Inflammatory macrophage (primary cell): ENCODE measurements at regions not wholly inside any gene's neighbourhood (a gene's known extent, or its start where the extent isn't known, plus 50 kb on each side); places are given as distances from the start of the nearest gene placed in this dataset.
"Not testable (repeated sequence)": the region's sequence is repeated elsewhere in the genome, so short reads cannot be mapped to it uniquely, and the experiment has no call there.

Experiments
- DNase-seq, 2 donors: peaks; one replicate each; pipeline ENCODE4 v3.0.0-alpha.2; 2020 to 2022

DNA sequence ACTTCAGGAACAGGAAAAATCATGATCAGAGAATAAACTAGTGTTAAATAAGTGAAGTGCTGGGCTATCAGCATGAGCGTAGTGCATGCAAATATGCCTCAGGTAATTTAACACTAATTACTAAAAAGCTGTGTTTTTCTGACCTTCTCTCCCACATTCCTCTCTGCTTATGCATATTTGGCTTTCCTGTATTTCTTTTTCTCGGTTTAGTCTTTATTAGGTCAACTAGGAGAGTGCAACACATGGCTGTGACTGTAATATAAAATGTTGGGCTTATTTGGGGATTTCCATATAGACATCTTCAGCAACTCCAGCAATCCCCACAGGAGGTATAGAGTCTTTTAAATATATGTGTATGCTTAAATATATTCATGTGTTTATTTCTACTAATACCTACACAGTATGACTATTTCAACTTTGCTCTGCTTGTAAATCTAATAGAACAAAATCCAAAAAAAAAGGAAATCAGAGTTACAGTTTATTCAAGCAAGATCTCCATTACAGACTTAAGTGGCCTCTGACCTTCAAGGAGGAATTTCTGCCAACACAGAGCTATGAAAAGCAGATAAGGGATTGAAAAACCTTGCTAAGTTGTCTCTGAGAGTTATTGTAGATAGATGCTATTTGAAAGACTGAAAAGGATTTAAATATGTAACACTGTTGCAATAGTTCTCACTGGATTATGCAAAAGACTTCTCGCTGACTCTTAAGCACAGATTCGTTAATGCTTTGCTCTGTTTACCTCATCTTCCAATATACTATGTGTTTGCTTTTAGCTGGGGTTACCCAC is 359.5 kb upstream of the RGPD4 start:
- DNase-seq = no peak

DNA sequence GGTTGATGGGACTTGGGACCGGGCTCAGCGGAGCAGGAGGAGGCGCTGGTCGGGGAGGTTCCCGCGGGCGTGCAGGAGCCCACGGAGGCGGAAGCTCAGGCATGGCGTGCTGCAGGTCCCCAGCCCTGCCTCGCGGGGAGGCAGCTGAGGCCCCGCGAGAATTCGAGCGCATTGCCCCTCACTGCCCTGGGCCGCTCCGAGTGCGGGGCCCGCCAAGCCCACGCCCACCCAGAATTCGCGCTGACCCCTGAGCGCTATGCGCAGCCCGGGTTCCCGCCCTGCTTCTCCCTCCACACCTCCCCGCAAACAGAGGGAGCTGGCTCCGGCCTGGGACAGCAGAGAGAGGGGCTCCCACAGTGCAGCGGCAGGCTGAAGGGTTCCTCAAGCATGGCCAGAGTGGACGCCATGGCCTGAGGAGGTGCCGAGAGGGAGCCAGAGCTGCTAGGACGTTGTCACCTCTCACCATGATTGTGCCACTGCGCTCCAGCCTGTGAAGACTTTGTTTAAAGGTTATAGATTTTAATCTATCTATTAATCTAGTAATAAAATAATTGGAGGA is 357.2 kb upstream of the RGPD4 start:
- DNase-seq = no peak

DNA sequence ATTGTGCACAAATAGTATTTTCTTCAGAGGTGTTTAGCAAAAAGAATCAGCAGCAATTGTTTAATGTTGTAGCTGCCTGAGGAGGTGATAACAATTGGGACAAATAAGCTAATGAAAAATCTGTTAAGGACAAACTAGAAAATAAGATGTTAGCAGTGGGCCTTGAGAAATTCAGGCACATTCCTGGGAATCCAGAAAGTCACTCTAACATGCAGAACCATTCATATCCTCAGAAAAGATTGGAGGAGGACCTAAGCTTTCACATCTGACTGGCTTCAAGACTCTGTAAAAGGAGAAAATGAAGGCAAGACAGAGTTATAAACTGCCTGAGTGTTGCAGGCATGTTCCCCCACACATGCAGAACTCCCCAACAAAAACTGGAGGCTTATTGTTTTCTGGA is 353.5 kb upstream of the RGPD4 start:
- no peak for DNase-seq

DNA sequence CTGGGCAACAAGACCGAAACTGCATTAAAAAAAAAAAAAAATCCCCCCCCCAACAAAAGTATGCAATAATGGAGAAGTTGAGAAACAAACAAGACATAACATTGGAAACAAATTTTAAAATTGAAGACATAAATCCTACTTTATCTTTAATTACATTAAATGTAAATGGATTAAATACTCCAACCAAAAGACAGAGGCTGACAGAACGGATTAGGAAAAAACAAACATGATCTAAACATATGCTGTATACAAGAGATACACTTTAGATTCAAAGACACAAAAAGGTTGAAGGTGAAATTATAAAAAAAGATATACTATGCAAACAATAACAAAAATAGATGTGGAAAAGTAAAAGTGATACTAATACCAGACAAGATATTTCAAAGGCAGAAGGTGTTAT is 350.8 kb upstream of the RGPD4 start:
- DNase-seq = no peak

DNA sequence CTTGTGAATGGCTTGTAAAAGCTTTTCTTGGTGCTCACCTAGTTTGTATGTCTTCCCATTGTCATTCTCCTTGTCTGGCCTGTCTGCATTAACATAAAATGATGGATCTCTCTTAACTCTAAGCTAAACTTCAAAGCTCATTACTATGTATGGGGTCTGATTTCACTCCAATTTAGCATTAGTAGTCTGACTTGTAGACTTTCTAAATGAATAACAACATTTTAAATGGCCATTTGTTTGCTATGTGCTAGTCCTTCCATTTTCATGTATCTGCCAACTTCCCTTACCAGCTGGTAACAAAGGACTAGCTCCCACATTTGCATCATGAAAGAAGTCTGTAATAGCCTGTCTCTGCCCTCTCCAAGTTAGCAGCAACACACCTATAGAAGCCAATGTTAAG is 324.2 kb upstream of the RGPD4 start:
- no peak for DNase-seq

DNA sequence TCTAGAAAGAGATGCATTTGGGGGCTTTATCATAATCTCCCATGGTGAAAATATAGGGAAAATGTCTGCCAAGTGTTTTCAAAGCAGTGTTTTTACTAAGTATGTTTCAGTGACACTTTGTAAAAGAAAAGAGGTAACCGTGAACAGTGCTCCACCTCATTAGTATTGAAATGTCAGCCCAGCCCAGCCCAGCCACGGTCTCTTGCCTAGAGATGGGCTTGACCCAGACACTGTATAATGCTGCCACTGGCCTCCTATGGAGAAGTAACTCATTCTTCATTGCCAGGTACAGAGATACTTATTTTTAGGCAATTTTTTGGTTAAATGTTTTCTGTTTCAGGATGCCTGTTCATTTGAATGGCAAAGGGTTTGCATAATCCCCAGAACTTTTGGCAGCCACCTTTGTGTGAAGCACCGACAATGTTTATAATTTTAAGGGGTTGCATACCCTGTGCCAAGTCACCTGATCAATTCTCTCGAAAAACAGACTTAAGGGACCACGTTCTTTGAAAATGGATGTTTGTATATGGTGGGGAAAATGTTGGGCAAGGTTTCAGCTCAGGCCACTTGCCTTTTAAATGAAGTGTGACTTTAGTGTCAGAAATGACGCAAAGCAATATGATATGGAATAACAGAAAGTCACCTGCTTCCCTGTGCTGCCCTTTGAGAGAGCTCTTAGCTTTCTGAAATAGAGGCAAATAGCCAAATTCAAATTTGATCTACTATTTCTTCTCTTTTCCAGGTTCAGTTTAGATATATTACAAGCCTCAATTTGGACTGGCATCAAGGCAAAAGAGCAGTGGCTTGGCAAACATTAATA is 314.5 kb upstream of the RGPD4 start:
- no peak for DNase-seq

DNA sequence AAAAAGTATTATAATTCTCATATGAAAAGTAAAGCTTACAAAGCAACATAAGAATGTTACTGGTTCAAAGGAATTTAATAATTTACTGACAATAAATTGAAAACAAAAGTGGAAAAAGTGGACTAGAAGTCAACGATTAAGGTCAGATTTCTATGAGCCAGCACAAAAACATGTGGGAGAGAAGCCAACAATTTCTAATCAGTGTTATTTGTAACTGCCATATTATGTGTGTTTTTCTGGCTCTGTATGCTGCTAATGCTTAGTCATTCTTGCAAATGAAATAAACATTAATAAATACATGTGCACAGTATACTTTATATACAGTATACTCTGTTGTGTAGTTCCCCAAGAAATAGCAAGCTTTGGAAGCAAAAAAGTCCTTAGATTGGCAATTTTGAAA is 301.3 kb upstream of the RGPD4 start:
- DNase-seq = no peak

DNA sequence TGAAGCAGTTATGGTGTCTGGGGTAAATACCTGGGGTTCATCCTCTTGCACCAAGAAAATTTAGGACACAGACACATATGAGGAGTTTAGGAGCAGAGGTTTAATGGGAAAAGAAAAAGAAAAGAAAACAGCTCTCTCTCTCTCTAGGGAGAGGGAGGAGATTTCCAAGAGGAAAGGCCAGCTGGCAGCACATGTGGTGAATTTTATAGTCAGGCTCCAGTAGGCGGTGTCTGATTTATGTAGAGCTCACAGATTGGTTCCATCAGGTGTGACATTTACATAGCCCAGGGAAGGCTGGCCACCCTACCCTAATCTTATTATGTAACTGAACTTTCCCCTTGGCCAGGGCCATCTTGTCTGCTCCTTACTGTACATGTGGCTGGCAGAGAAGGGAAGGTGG is 297.5 kb upstream of the RGPD4 start:
- no peak for DNase-seq

DNA sequence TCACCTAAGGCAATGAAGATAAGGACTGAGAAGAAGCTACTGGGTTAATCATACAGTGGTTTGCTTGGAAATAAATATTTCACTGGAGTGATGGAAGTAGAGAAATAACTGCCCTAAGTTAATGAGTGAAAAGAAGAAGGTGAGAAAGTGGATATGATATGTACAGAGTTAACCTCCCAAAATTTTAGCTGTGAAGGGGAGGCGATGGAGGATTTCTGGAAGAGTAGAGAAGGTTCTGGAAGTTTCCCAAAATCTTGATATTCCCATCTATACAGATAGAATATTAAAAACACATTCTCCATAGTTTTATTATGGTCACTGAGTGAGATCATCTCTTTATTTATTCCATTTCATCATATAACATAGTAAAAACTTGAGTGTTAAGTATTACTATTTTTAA is 296.6 kb upstream of the RGPD4 start:
- DNase-seq = no peak

DNA sequence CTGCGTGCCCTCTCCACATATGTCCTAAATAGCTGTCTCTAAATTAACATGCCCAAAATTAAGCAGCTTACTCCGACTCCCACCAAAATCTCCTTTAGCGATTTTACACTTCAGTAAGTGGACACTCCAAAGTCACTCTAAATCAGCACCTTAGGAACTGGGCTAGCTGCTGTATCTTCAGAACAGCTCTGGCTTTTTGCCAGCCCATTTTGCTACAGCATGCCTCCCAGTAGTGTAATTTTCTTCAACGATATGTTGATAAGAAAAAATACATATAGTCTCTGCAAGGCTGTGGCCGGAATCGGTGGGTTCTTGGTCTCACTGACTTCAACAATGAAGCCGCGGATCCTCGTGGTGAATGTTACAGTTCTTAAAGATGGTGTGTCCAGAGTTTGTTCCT is 291.8 kb upstream of the RGPD4 start:
- DNase-seq = no peak

DNA sequence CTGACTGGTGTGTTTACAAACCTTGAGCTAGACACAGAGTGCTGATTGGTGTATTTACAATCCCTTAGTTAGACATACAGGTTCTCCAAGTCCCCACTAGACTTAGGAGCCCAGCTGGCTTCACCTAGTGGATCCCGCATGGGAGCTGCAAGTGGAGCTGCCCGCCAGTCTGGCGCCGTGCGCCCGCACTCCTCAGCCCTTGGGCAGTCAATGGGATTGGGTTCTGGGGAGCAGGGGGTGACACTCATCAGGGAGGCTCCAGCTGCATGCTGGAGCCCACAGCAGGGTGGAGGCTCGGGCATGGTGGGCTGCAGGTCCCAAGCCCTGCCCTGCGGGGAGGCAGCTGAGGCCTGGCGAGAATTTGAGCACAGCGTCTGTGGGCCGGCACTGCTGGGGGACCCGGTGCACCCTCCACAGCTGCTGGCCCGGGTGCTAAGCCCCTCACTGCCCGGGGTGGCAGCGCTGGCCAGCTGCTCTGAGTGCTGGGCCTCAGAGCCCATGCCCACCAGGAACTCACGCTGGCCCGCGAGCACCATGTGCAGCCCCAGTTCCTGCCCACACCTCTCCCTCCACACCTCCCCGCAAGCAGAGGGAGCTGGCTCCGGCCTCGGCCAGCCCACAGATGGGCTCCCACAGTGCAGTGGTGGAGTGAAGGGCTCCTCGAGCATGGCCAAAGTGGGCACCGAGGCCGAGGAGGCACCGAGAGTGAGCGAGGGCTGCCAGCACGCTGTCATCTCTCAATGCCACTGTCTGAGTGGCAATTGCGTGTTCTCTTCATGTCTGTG is 290.6 kb upstream of the RGPD4 start:
- not testable (repeated sequence) for DNase-seq

DNA sequence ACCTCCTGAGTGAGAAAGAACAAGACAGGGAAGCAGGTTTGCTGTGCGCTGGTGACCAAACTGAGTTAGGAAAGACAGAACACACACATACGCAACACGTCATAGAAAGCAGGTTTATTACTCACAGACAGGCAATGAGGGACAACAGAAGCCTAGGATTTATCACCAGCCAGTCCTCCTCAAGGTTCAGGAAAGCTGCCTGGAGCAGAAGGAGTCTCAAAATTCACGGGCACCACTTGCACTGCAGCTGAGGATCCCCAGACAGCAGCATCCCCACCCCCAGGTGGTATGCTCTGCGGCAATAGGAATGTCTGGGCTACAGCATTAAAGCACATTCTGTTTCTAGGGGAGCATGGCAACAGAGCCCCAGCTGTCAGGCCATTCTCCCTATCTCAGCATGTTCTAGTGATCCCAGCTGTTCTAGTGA is 284.4 kb upstream of the RGPD4 start:
- no peak for DNase-seq

DNA sequence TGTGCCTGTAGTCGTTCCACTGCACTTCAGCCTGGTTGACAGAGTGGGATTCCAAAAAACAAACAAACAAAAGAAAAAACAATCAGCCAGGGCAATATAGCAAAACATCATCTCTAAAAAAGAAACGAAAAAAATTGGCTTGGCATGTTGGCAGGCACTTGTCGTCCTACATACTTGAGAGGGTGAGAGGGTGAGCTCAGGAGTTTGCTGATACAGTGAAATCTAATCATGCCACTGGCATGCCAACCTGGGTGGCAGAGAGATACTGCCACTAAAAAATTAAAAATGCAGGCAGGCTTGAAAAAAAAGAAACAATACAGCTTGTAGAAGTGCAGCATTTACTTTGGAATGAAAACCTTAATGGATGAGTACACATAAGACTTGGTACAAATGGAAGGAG is 282.9 kb upstream of the RGPD4 start:
- no peak for DNase-seq

DNA sequence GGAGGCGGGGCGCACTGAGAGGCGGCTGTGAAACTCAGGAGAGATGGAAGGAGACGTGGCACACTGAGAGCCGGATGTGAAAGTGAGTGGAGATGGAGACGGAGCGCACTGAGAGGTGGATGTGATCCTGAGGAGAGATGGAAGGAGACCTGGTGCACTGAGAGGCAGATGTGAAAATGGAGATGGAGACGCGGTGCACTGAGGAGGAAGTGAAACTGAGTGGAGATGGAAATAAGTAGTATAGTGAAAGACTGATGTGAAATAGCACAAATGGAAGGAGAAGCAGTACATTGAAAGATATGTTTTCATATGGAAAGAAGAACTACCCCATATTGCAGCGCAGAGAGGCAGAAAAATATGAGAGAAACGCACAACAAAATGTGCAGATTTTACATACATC is 281.6 kb upstream of the RGPD4 start:
- no peak for DNase-seq

DNA sequence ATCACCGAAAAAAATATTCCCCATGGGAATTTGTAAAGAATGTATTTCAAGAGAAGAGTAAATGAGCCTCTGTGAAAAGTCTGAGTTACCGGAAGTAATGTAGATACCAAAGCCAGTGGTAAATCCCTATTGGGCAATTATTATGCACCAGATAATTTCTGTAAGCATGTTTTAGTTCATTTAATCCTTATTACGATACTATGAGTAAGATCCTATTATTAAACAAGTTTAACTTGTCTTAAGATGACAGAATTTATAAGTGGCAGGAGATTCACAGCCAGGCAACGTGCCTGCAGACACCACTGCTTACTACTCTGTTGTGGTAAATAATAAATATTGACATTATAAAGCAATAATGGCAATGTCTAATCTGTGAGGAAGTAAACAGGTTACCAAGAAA is 280.8 kb upstream of the RGPD4 start:
- no peak for DNase-seq

DNA sequence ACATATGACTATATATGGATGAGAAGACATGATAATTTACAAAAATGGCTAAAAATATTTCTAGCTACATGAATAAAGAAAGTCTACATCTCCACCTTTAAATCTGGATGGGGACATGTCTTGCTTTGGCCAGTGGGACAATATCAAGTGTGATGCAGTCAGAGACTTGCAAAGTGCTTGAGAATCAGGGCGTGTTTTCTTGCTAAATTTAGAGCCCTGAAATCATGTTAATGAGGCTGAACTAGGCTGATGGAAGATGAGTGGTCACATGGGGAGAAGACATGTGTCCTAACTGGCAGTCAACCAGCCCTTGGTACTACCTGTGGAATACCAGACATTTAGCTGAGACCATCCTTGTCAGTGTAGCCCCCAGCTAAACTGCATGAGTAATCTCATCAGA is 278.5 kb upstream of the RGPD4 start:
- DNase-seq = no peak

DNA sequence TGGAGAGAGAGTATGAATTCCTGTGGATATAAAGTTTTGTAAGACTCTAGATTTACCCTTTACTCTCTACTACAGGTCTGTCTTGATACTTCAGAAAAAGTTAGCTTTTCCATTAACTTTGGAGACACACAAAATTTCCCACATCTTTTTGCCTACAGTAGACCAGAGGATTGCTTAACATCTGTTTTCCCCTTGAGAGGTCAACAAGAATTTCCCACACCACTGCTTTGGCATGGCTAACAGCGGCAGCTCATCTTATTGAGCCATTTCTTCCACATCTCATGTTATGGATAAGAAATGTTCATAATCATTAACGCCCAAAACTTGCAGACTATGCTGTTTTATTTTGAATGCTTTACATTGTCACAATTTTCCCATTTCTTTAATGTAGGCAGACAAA is 273.6 kb upstream of the RGPD4 start:
- DNase-seq = no peak

DNA sequence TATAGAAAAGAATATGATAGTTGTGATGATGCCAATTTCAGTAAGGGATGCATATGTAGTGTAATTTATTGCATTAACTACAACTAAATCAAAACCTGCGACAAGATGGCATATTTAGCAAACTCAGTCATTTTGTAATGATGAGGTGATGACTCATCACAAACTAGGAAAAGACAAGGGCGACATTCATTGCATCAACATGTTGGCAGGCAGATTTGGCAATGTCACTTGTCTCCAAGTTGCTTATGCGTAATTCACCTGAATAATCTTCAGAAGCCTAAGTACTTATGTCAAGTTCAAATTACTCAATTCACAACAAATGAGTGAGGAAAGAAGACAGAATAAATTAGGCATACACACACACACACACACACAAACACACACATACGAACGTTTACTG is 273.2 kb upstream of the RGPD4 start:
- DNase-seq = no peak

DNA sequence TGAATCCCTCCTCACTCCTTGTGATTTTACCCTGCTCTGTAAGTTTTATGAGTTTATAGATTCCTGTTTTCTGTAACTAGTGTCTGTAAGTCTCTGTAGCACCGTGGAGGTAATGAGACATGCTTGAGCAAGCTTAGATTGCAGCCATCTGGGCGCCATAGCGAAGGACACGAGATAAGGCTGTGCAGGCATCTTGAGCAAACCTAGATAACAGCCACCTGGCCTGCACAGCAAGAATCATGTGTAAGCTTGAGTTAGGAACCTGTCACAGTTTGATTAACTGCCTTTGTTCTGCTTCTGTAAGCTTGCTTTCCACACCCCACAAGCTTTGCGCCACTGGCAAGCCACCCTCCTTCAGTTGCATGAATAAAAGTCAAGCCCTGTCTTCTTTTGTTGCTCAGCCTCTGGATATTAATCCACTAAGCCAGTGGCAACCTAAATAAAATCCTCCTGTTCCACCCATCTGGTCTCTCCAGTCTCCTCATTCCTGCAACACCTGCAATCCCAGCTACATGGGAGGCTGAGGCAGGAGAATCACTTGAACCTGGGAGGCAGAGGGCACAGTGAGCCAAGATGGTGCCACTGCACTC is 270.6 kb upstream of the RGPD4 start:
- no peak for DNase-seq

DNA sequence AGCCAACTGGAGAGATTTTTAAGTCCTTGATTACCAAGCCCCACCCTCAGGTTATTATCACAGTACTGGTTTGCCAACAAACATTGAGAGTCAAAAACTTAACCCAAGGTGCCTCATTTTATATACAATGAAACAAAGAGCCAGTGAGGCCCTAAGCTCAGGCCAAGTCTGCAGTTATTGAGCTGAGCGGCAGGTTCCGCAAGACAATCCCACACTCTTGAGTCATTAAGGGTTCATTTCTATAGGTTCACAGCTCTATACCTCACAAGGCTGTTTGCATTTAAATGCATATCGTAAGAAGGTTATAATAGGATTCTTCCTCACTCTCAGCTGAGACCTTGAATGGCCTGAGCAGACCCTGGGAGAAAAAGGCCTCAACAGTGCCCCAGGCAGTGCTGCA is 268.4 kb upstream of the RGPD4 start:
- no peak for DNase-seq

DNA sequence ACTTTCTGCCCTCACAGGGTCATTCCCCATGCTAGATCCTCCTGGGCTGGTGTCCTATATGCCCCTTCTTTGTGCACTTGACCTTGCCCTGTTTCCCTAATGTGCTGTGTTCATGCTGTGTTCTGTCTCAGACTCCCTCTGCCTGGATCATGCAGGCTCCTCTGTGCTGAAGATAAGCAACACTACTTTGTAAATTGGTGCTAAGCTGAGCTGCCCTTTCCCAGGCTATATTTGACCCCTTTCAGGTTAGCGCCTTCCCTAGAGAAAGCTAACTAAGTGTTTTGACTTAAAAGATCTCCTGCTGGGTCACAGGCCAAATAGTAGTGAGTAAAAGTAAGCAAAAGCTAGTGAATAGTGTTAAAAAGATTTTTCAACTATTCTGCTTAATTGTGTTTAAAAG is 257.2 kb upstream of the RGPD4 start:
- DNase-seq = no peak

DNA sequence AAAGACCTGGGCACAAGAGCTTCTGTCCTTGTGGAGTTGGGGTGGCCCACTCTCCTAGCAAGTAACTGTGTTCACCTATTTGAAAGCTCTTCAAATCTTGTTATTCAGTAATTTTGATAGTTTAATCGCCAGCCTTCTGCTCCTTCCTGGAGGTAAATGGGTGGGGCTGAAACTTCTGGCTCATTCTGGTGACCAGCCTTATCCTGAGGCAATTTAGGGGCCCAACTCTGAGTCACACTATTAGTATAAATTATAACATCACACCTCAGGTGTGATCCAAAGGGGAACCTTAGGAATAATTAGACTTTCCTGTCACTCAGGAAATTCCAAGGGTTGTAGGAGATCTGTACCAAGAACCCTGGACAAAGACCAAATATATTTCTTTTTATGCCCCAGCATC is 255.8 kb upstream of the RGPD4 start:
- no peak for DNase-seq

DNA sequence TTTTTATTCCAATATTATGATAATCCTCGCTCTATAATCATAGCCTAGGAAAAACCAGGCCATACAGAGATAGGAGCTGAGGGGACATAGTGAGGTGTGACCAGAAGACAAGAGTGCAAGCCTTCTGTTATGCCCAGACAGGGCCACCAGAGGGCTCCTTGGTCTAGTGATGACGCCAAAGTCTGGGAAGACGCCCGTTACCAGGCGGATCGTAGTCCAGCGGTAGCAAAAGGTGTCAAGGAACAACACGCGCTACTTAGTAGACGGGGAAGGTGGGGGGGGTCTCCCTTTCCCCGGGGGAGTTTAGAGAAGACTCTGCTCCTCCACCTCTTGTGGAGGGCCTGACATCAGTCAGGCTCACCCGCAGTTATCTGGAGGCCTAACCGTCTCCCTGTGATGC is 253.8 kb upstream of the RGPD4 start:
- not testable (repeated sequence) for DNase-seq
